Keratinocyte (primary cell): ENCODE measurements at regions not wholly inside any gene's neighbourhood (a gene's known extent, or its start where the extent isn't known, plus 50 kb on each side); places are given as distances from the start of the nearest gene placed in this dataset.

Experiments
- DNase-seq: peaks from one replicate; pipeline ENCODE4 v3.0.0-alpha.2; 2011; ENCODE audit warnings: low read depth, missing footprints, low spot score
- FAIRE-seq: peaks from 2 replicates; lab custom pipeline; 2011; peaks lifted over from hg19 to GRCh38; lab: Jason Lieb, UNC
- H2AFZ ChIP-seq: 2 replicates; pipeline ENCODE4 v1.6.0; 2012; ENCODE audit warnings: low read length, control low read depth, inconsistent platforms; ENCODE audit not compliant: control insufficient read depth
- H3K27ac ChIP-seq: 2 replicates; pipeline ENCODE4 v1.5.1; 2011; ENCODE audit warnings: low read length; ENCODE audit not compliant: control insufficient read depth, insufficient read depth
- H3K27me3 ChIP-seq: 3 replicates; pipeline ENCODE4 v1.6.0; 2011; ENCODE audit warnings: low read length; ENCODE audit not compliant: control insufficient read depth, insufficient read depth; ENCODE audit errors: extremely low read depth
- H3K36me3 ChIP-seq, 2 experiments: 2 replicates in 1 of 2; 3 replicates in 1 of 2; pipeline ENCODE4 v1.5.1; 2011; ENCODE audit warnings: low read length in 2 of 2, mild to moderate bottlenecking in 1 of 2; ENCODE audit not compliant: control insufficient read depth in 2 of 2, insufficient read depth in 2 of 2; ENCODE audit errors: extremely low read depth in 1 of 2
- H3K4me1 ChIP-seq: 3 replicates; pipeline ENCODE4 v1.5.1; 2011; ENCODE audit warnings: low read length; ENCODE audit not compliant: control insufficient read depth, insufficient read depth; ENCODE audit errors: extremely low read depth
- H3K4me2 ChIP-seq: 3 replicates; pipeline ENCODE4 v1.6.0; 2011; ENCODE audit warnings: low read depth, low read length; ENCODE audit not compliant: control insufficient read depth, insufficient read depth; ENCODE audit errors: extremely low read depth
- H3K4me3 ChIP-seq, 3 experiments: fragments of 200-600 bp in 1 of 3; sonication (generic) in 1 of 3; 2 replicates in 2 of 3; 3 replicates in 1 of 3; pipeline ENCODE4 v1.5.1; 2011 to 2016; ENCODE audit warnings: low read length in 3 of 3, mild to moderate bottlenecking in 3 of 3, control low read depth in 2 of 3, inconsistent platforms in 1 of 3, low read depth in 1 of 3, mixed read lengths in 1 of 3, mixed run types in 1 of 3, moderate library complexity in 1 of 3; ENCODE audit not compliant: control insufficient read depth in 2 of 3, insufficient read depth in 2 of 3; ENCODE audit errors: extremely low read depth in 1 of 3
- H3K79me2 ChIP-seq: 2 replicates; pipeline ENCODE4 v1.6.0; 2012; ENCODE audit warnings: low read length; ENCODE audit not compliant: control insufficient read depth, insufficient read depth
- H3K9ac ChIP-seq: 3 replicates; pipeline ENCODE4 v1.6.0; 2011; ENCODE audit warnings: low read length; ENCODE audit not compliant: control insufficient read depth, insufficient read depth; ENCODE audit errors: extremely low read depth
- H3K9me1 ChIP-seq: 3 replicates; pipeline ENCODE4 v1.6.0; 2011; ENCODE audit warnings: low read length; ENCODE audit not compliant: control insufficient read depth, insufficient read depth; ENCODE audit errors: extremely low read depth
- H3K9me3 ChIP-seq: 2 replicates; pipeline ENCODE4 v1.5.1; 2012; ENCODE audit warnings: low read depth, low read length; ENCODE audit not compliant: control insufficient read depth
- H4K20me1 ChIP-seq: 3 replicates; pipeline ENCODE4 v1.6.0; 2011; ENCODE audit warnings: low read length; ENCODE audit not compliant: control insufficient read depth, insufficient read depth; ENCODE audit errors: extremely low read depth
- CTCF ChIP-seq, 3 experiments: IDR thresholded peaks in 1 of 3; conservative IDR thresholded peaks in 1 of 3; optimal IDR thresholded peaks in 1 of 3; 2 replicates in 2 of 3; 3 replicates in 1 of 3; pipeline versions ENCODE3 to v1.5.1; 2011; ENCODE audit warnings: low read length in 3 of 3, mild to moderate bottlenecking in 3 of 3, moderate library complexity in 2 of 3, control low read depth in 1 of 3, inconsistent platforms in 1 of 3; ENCODE audit not compliant: insufficient read depth in 2 of 3; ENCODE audit errors: extremely low read depth in 1 of 3
- EZH2 ChIP-seq: IDR thresholded peaks from one replicate; pipeline ENCODE4 v1.6.1; 2012; ENCODE audit warnings: inconsistent platforms, mild to moderate bottlenecking, low read length, moderate library complexity
- dilution Hi-C: fragments of 300-500 bp; cut with MboI; formaldehyde crosslinking; loops from one replicate; pipeline ENCODE4 v1.7.0; 2020; ENCODE audit warnings: low sequenced_read_pairs; ENCODE audit not compliant: extremely low pct_ligation_motif_present

- Histone ChIP-seq H3K4me3 (no peak overlapping the region), H3K27me3 (no peaks in the 10 kb centered on the region), H3K4me2 (no peak overlapping the region), H3K27ac (no peak overlapping the region), H3K9me3 (no peaks in the 10 kb centered on the region), H2AFZ (no peak overlapping the region), H3K4me1 (no peaks in the 10 kb centered on the region), H4K20me1 (no peaks in the 10 kb centered on the region), H3K9ac (no peak overlapping the region), H3K9me1 (no peaks in the 10 kb centered on the region), H3K36me3 (no peaks in the 10 kb centered on the region), H3K79me2 (no peaks in the 10 kb centered on the region)
- TF ChIP-seq CTCF (optimal IDR thresholded peaks at IDR 0.05 in 1 of 3, IDR thresholded peaks at IDR 0.05 in 1 of 3, conservative IDR thresholded peaks at IDR 0.05 in 1 of 3; ENCODE audit: extremely low read depth in 1 of 3, insufficient read depth in 2 of 3, low read length in 3 of 3): no peak
- TF ChIP-seq EZH2: no peak
- FAIRE-seq: no peak
- DNase-seq: no peak
- dilution Hi-C loops: no loop called here
These were observed 220.6 kb upstream of the SLC30A5 start for GRCh38 chr5:68873198-68873597.

GRCh38 chr5:68875351-68875750, 218.5 kb upstream of the SLC30A5 start:
- dilution Hi-C loops: no loop called here
- TF ChIP-seq EZH2: no peak
- no peak for TF ChIP-seq CTCF (optimal IDR thresholded peaks at IDR 0.05 in 1 of 3, IDR thresholded peaks at IDR 0.05 in 1 of 3, conservative IDR thresholded peaks at IDR 0.05 in 1 of 3; ENCODE audit: extremely low read depth in 1 of 3, insufficient read depth in 2 of 3, low read length in 3 of 3)

More at GRCh38 chr5:68875351-68875750, 218.5 kb upstream of the SLC30A5 start:
- Histone ChIP-seq H3K4me1 (no peaks in the 10 kb centered on the region), H3K36me3 (no peaks in the 10 kb centered on the region), H4K20me1 (no peaks in the 10 kb centered on the region), H3K9me1 (no peaks in the 10 kb centered on the region), H3K9ac (no peak overlapping the region), H3K9me3 (no peaks in the 10 kb centered on the region), H3K79me2 (no peaks in the 10 kb centered on the region), H3K27me3 (no peaks in the 10 kb centered on the region), H3K27ac (no peak overlapping the region), H3K4me2 (no peak overlapping the region), H3K4me3 (no peak overlapping the region), H2AFZ (no peak overlapping the region)
- no peak for FAIRE-seq
- no peak for DNase-seq
